H1 (cell line): ENCODE measurements at regions not wholly inside any gene's neighbourhood (a gene's known extent, or its start where the extent isn't known, plus 50 kb on each side); places are given as distances from the start of the nearest gene placed in this dataset.

Experiments
- ATF2 ChIP-seq: IDR thresholded peaks from 2 replicates; pipeline ENCODE4 v1.6.1; 2012; ENCODE audit warnings: low read length, inconsistent platforms
- HDAC6 ChIP-seq: IDR thresholded peaks from one replicate; pipeline ENCODE4 v1.7.1; 2012; ENCODE audit warnings: low read depth, mild to moderate bottlenecking, inconsistent platforms, low read length, moderate library complexity
- SP1 ChIP-seq: IDR thresholded peaks from 2 replicates; pipeline ENCODE4 v1.6.1; 2011; ENCODE audit warnings: low read depth, low read length
- TAF7 ChIP-seq: optimal IDR thresholded peaks from 2 replicates; pipeline ENCODE3; 2011; ENCODE audit warnings: low read depth, mild to moderate bottlenecking, inconsistent platforms, low read length, moderate library complexity, borderline replicate concordance

DNA sequence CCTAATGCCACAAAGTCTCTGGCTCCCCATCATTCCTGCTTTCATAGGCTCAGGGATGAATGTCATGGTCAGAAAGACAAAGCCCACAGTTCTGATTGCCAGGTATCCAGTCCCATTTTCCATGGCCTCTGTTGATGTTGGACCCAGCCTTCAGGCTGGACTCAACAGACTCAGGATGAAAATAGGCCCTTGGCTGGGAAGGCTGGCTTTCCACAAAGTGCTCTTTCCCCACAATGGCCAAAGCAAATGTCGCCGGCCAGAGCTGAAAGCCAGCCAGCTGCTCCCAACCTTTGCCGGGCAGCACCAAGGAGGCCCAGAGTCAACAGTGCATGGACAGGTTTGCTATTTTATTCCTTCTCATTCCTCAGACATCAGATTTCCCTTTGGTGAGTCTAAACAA is 430.1 kb upstream of the FGF16 start (continued):
- no peak for TF ChIP-seq SP1
- no peak for TF ChIP-seq ATF2
- TF ChIP-seq TAF7 = no peak
- TF ChIP-seq HDAC6 = no peak
